Vagina (tissue), 2 donors: ENCODE measurements at regions not wholly inside any gene's neighbourhood (a gene's known extent, or its start where the extent isn't known, plus 50 kb on each side); places are given as distances from the start of the nearest gene placed in this dataset.
"Not testable (repeated sequence)": the region's sequence is repeated elsewhere in the genome, so short reads cannot be mapped to it uniquely, and the experiment has no call there.

Experiments
- DNase-seq, 2 donors: peaks; one replicate each; pipeline ENCODE4 v3.0.0-alpha.2; 2017; ENCODE audit errors: extremely low spot score in 2 of 2
- H3K27ac ChIP-seq: fragments of 200-600 bp; sonication (generic); one replicate; pipeline ENCODE4 v1.5.1; 2019
- H3K27me3 ChIP-seq: fragments of 200-600 bp; sonication (generic); one replicate; pipeline ENCODE4 v1.5.1; 2019
- H3K36me3 ChIP-seq, 2 donors: fragments of 200-600 bp; sonication (generic); one replicate each; pipeline ENCODE4 v1.5.1; 2017 to 2019
- H3K4me1 ChIP-seq: fragments of 200-600 bp; sonication (generic); one replicate; pipeline ENCODE4 v1.5.1; 2019
- H3K4me3 ChIP-seq, 2 donors: fragments of 200-600 bp; sonication (generic); 1 replicate in 1 of 2; 2 replicates in 1 of 2; pipeline ENCODE4 v1.5.1; 2016 to 2019
- H3K9me3 ChIP-seq: fragments of 200-600 bp; sonication (generic); one replicate; pipeline ENCODE4 v1.5.1; 2019
- POLR2A ChIP-seq, 2 donors: fragments of 450-650 bp; IDR thresholded peaks; one replicate each; pipeline ENCODE4 v1.6.1; 2017; ENCODE audit warnings: antibody characterized with exemption in 2 of 2, mild to moderate bottlenecking in 2 of 2, moderate library complexity in 2 of 2
- POLR2AphosphoS5 ChIP-seq, 2 donors: sonication (generic); formaldehyde crosslinking; IDR thresholded peaks; one replicate each; pipeline ENCODE4 v1.9.0; 2017; ENCODE audit warnings: antibody characterized with exemption in 2 of 2, mild to moderate bottlenecking in 2 of 2, low read depth in 1 of 2; ENCODE audit not compliant: insufficient read depth in 1 of 2
- intact Hi-C: fragments of 100-400 bp; cut with DNase I; formaldehyde crosslinking; loops from one replicate; pipeline ENCODE4 v1.15.1; 2023
- TF ChIP-seq, protein P1 (sequence below), 3 experiments: fragments of 450-650 bp in 2 of 3; fragments of 200-600 bp in 1 of 3; sonication (generic) in 1 of 3; IDR thresholded peaks; one replicate each; pipeline ENCODE4 v1.5.1; 2017 to 2019; ENCODE audit warnings: antibody characterized with exemption in 3 of 3, mild to moderate bottlenecking in 2 of 3, moderate library complexity in 2 of 3

- no peaks in the 10 kb centered on the region for H3K9me3 ChIP-seq
- no peak overlapping the region for H3K4me3 ChIP-seq
- H3K4me1 ChIP-seq = no peaks in the 10 kb centered on the region
- H3K27me3 ChIP-seq = no peaks in the 10 kb centered on the region
- no peaks in the 10 kb centered on the region for H3K36me3 ChIP-seq
- no peak for TF ChIP-seq POLR2AphosphoS5 (IDR thresholded peaks at IDR 0.05; ENCODE audit: insufficient read depth in 1 of 2, low read depth in 1 of 2)
- TF ChIP-seq POLR2A (IDR thresholded peaks at IDR 0.05) = no peak
- TF ChIP-seq, protein P1, sequence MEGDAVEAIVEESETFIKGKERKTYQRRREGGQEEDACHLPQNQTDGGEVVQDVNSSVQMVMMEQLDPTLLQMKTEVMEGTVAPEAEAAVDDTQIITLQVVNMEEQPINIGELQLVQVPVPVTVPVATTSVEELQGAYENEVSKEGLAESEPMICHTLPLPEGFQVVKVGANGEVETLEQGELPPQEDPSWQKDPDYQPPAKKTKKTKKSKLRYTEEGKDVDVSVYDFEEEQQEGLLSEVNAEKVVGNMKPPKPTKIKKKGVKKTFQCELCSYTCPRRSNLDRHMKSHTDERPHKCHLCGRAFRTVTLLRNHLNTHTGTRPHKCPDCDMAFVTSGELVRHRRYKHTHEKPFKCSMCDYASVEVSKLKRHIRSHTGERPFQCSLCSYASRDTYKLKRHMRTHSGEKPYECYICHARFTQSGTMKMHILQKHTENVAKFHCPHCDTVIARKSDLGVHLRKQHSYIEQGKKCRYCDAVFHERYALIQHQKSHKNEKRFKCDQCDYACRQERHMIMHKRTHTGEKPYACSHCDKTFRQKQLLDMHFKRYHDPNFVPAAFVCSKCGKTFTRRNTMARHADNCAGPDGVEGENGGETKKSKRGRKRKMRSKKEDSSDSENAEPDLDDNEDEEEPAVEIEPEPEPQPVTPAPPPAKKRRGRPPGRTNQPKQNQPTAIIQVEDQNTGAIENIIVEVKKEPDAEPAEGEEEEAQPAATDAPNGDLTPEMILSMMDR (IDR thresholded peaks at IDR 0.05) = no peak
- no peak for DNase-seq
- no peak overlapping the region for H3K27ac ChIP-seq
- intact Hi-C loops = no loop called here
These were observed 389.1 kb upstream of the ANKRD30A start for GRCh38 chr10:36736311-36736710.

GRCh38 chr10:36734590-36734989 is 390.8 kb upstream of the ANKRD30A start:
- H3K4me1 ChIP-seq, H3K9me3 ChIP-seq, H3K36me3 ChIP-seq, H3K4me3 ChIP-seq, intact Hi-C loops, DNase-seq, H3K27me3 ChIP-seq, H3K27ac ChIP-seq: not testable (repeated sequence)

GRCh38 chr10:36730316-36730715 is 395.1 kb upstream of the ANKRD30A start:
- Histone ChIP-seq H3K4me3 (no peak overlapping the region), H3K27ac (no peak overlapping the region), H3K27me3 (no peaks in the 10 kb centered on the region), H3K36me3 (no peaks in the 10 kb centered on the region), H3K4me1 (peaks cover 7% of the 10 kb centered on the region), H3K9me3 (no peaks in the 10 kb centered on the region)
- TF ChIP-seq, protein P1 (IDR thresholded peaks at IDR 0.05) = no peak
- TF ChIP-seq POLR2AphosphoS5 (IDR thresholded peaks at IDR 0.05; ENCODE audit: insufficient read depth in 1 of 2, low read depth in 1 of 2) (no peak), POLR2A (IDR thresholded peaks at IDR 0.05) (no peak)
- no peak for DNase-seq
- intact Hi-C loops = no loop called here

DNA sequence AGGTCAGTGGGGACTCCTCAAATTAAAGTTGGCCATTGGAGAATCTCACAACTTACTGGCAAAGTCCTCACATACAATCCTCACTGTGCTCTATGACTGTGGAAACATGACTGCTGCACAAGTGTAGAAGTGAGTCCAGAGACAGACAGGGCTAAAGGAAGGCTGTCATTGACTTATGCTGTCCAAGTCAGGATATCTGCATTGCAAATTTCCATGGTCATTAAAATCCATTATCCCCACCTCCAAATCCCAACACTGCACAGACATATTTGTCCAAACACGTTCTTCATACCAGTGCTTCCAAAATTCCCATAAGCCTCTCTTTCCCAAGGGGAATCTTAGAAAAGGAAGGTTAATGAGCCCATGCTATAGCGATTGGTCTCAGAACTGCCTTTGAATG is 396.8 kb upstream of the ANKRD30A start:
- intact Hi-C loops = no loop called here
- TF ChIP-seq POLR2AphosphoS5 (IDR thresholded peaks at IDR 0.05; ENCODE audit: insufficient read depth in 1 of 2, low read depth in 1 of 2) (no peak), POLR2A (IDR thresholded peaks at IDR 0.05) (no peak)
- TF ChIP-seq, protein P1 (IDR thresholded peaks at IDR 0.05) = no peak
- no peak overlapping the region for H3K27ac ChIP-seq
- no peaks in the 10 kb centered on the region for H3K36me3 ChIP-seq
- no peak for DNase-seq
- no peak overlapping the region for H3K4me3 ChIP-seq
- H3K27me3 ChIP-seq = no peaks in the 10 kb centered on the region
- no peaks in the 10 kb centered on the region for H3K9me3 ChIP-seq
- peaks cover 13% of the 10 kb centered on the region for H3K4me1 ChIP-seq

DNA sequence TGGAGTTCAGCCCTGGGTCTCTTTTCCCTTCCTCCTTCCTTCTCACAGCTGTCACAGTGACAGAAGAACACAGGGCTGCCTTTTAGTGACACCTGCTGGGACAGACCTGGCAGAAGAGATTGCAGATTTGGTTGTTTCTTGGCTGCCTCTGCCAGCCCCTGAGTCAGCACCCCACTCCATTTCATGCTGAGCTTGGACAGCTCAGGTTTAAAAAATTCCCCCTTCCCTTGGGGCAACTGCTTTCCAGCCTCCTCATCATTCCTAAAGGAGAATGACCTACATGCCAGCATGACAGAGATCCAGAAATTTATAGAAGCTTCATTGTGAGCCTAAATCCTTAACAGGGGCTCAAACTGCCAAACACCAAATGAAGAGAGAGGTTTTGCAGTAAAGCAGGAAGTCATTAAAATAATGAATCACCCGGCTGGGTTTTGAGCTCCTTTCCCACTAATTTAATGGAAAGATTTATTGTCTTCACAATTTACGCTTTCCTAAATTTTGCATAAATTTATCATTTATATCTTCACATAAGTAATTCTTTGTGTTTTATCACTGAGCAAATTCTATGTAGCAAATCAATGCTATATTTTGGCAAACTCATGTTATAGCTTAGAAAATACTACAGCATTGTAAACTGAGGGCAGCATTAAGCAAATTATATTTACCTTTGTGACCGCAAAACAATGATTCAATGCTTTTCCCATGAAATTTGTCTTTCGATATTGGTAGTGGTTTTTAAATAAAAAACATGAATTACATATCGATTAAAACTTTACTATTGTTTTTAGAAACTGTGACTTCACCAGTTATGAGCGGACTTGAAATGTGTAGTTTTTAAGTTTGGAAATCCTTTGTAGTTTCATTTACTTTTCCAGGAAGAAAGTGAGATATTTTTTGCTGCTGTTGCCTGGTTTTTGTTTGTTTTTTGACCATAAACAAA is 399.5 kb upstream of the ANKRD30A start:
- Histone ChIP-seq H3K27me3 (no peaks in the 10 kb centered on the region), H3K36me3 (no peaks in the 10 kb centered on the region), H3K9me3 (no peaks in the 10 kb centered on the region), H3K4me3 (no peak overlapping the region), H3K27ac (no peak overlapping the region), H3K4me1 (peaks cover 13% of the 10 kb centered on the region)
- TF ChIP-seq POLR2A (IDR thresholded peaks at IDR 0.05) (no peak), POLR2AphosphoS5 (IDR thresholded peaks at IDR 0.05; ENCODE audit: insufficient read depth in 1 of 2, low read depth in 1 of 2) (no peak)
- TF ChIP-seq, protein P1 (IDR thresholded peaks at IDR 0.05) = no peak
- DNase-seq = no peak
- intact Hi-C loops = no loop called here
